Kasumi-1 (cell line): ENCODE measurements at regions not wholly inside any gene's neighbourhood (a gene's known extent, or its start where the extent isn't known, plus 50 kb on each side); places are given as distances from the start of the nearest gene placed in this dataset.
A peak's percentile ranks its signal among the peaks of the same experiment; 100 is the strongest.

Experiments used
- DNase-seq, 2 experiments: peaks; one replicate each; lab custom pipeline; 2025; lab: John Stamatoyannopoulos, UW

GRCh38 chr5:96340357-96340756, 92.7 kb downstream of the PCSK1 start:
- DNase-seq = no peak

- DNase-seq = no peak
Measured at GRCh38 chr5:96339862-96340261, 93.2 kb downstream of the PCSK1 start.

GRCh38 chr5:96338624-96339415, 94.2 kb downstream of the PCSK1 start:
- no peak for DNase-seq

- peak in 1 of 2 experiments; percentile 7 for DNase-seq
Measured at GRCh38 chr5:96338091-96338490, 95.0 kb downstream of the PCSK1 start.

- peak; percentile 30 to 32 for DNase-seq
Measured at GRCh38 chr5:96337048-96337781, 95.8 kb downstream of the PCSK1 start.

DNA sequence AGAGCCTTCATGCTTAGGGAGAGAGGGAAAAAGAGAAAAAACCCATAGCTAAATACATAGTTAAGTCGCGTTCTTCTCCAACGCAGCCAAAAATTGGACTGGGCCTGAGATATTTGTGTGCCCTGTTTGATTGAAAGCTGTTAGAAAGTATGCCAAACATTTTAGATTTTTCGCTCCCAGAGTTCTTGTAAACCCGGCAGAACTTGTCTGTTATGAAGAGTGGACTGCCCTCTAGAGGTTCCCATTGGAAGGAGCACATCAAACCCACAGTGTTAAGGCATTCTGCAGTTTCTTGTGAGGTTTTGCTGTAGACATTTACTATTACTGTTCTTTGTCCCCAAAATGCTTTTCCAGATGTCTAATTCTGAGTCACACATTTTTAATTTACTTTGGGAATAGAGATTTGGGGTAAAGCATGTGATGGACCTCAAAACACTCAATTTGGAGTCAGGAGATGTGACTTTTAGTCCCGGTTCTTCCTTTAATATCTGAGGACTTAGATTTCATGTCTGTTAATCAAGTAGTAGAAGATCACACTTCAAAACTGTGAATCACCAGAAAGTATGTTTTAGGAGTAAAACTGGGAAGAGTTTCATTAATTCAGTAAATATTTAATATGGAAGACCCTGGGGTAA, 96.6 kb downstream of the PCSK1 start:
- DNase-seq = peak; percentile 89 to 90

DNA sequence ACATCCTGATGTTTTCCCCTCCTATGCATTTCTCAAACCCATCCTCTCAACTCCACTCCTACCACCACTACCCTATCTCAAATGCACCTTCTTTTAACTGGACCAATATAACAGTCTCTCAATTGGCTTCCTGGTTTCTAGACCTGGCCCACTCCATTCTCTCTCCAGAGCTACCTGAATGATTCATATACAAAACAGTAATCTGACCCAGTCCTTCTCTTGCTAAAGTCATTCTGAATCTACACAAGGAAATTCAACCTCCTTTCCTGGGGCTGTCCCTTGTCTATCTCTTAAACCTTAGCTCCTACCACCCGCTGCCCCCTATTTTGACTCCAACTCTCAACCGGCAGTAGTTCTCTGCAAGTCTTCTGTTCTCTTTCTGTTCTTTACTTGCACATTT, 97.2 kb downstream of the PCSK1 start:
- no peak for DNase-seq

GRCh38 chr5:96333391-96333790, 99.7 kb downstream of the PCSK1 start:
- no peak for DNase-seq

- no peak for DNase-seq
Measured at GRCh38 chr5:96332535-96333366, 100.3 kb downstream of the PCSK1 start.

- DNase-seq = no peak
Measured at GRCh38 chr5:96331681-96332361, 101.2 kb downstream of the PCSK1 start.

- peak; percentile 60 to 62 for DNase-seq
Measured at GRCh38 chr5:96331210-96331609, 101.8 kb downstream of the PCSK1 start.

- DNase-seq = peak in 1 of 2 experiments; percentile 24
Measured at GRCh38 chr5:96330530-96331140, 102.4 kb downstream of the PCSK1 start.

DNA sequence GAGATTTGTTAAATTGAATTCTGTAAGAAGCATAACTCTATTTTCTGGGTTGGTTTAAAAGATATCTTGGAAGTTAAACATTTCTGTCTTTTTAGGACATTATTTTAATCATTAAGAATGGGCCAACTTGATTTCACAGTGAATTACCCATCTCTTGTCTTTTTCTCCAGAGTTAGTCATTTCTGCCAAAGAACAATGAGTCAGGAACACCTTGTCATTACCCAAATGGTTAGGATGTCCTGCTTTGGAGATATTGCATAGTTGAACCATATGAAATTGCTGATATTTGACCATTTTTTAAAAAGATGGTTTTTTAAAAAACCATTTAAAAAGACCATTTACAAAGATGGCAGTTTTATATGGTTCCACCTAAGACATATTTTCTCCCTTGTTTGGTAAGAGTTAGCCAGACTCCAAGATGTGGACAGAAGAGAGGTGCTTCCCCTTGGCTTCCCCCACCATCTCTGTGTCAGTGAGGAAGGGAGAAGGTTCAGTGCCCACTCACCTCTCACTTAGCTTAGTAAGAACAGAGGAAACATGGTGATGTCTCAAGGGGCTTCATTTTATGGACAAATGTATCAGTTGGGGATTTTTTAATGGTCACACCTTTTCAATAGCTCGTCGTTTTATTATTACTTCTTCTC, 103.0 kb downstream of the PCSK1 start:
- DNase-seq = no peak

- DNase-seq = no peak
Measured at GRCh38 chr5:96329289-96329688, 103.8 kb downstream of the PCSK1 start.

DNA sequence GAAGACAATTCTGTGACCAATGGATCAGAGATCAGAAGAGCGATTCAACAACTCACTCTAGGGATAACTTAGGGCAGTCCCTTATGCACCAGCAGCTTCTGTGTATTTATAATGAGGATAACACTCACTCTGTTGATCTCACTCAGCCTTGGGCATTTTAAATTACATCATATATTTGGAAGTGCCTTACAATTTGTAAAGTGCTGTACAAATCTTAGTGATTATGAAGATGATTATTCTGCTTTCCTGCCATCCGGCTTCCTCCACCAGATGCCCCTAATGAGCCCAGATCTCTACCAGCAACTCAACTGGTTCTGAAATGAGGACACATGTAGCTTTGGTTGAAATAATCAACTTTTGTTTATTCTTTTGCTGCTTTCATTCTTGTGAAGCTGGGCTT, 105.3 kb downstream of the PCSK1 start:
- no peak for DNase-seq

- no peak for DNase-seq
Measured at GRCh38 chr5:96326902-96327301, 106.1 kb downstream of the PCSK1 start.

- no peak for DNase-seq
Measured at GRCh38 chr5:96324708-96325107, 108.3 kb downstream of the PCSK1 start.

DNA sequence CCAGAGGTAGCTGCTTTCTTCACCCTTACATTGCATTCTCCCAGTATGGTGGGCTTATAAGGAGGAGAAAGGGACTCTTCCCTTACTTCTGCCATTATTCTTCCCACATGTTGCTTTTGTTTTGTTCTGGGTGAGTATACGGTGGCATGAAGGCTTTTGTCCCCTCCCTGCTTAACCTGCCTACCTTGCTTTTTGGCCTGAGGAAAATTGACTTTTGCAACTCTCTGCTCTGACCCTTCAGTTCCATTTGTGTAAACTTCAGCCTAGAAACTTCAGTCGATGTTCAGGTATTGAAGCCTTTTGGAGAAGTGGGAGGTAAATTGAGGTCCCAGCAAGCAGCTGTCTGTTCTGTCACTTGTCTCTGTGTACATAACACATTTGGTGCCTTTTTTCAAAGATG, 110.2 kb downstream of the PCSK1 start:
- no peak for DNase-seq

DNA sequence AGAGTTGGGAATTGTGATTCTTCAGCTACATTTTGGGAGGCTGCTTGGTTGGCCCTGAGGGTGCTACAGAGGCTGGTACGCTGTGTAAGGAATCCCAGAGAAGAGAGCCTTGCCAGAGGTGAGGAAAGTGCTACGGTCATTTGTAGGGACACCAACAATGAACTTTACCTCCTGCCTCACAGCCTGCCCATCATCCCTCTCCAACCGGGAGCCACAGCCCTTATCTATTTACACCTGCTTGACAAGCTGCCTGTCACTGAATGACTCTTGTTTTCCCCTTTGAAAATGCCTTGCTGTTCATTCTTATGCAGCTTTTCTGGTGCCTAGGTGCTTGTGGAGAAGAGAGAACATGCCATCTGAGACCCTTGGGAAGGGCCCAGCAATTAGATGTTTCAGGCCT, 110.8 kb downstream of the PCSK1 start:
- DNase-seq = no peak

- no peak for DNase-seq
Measured at GRCh38 chr5:96321345-96321744, 111.7 kb downstream of the PCSK1 start.
